HepG2 (cell line): ENCODE measurements at regions not wholly inside any gene's neighbourhood (a gene's known extent, or its start where the extent isn't known, plus 50 kb on each side); places are given as distances from the start of the nearest gene placed in this dataset.

Source experiments
- ATAC-seq: fragments of 200-7000 bp; cut with Tn5 transposase; 3 replicates; pipeline ENCODE4 v1.9.1; 2020; ENCODE audit warnings: mild to moderate bottlenecking, moderate library complexity
- BruUV-seq: library from RNA; stranded (reverse); fragments of 400-500 nt; replicated peaks from 2 replicates; lab custom pipeline; 2021; lab: Mats Ljungman, UMichigan
- CTCF ChIA-PET: fragments of 300-600 bp; formaldehyde crosslinking; extraction: SDS; loops from one replicate; lab custom pipeline; 2021; ENCODE audit warnings: low total read pairs, inconsistent platforms, low intra/inter-chr PET ratio; lab: Yijun Ruan, JAX
- POLR2A ChIA-PET: fragments of 350-600 bp; sonication (Branson Sonifier 250); formaldehyde crosslinking; loops from one replicate; lab custom pipeline; 2020; ENCODE audit warnings: antibody characterized with exemption, inconsistent platforms; lab: Yijun Ruan, JAX
- DNase-seq: peaks from one replicate; pipeline ENCODE4 v3.0.0-alpha.2; 2015; ENCODE audit warnings: low spot score
- FAIRE-seq: peaks from 3 replicates; lab custom pipeline; 2011; peaks lifted over from hg19 to GRCh38; lab: Jason Lieb, UNC
- H2AFZ ChIP-seq: one replicate; pipeline ENCODE4 v1.6.1; 2011; ENCODE audit warnings: low read length, inconsistent platforms
- H3K27ac ChIP-seq: fragments of 300-600 bp; 3 replicates; pipeline ENCODE4 v1.8.0; 2011; ENCODE audit warnings: mixed run types, mild to moderate bottlenecking, mixed read lengths, low read length, inconsistent platforms; ENCODE audit not compliant: insufficient read depth; ENCODE audit errors: extremely low read length
- H3K27me3 ChIP-seq, 2 experiments: fragments of 200-600 bp in 1 of 2; 2 replicates in 1 of 2; 3 replicates in 1 of 2; pipeline versions ENCODE4 v1.6.0 to v1.8.0; 2011; ENCODE audit warnings: low read length in 2 of 2, mild to moderate bottlenecking in 2 of 2, moderate library complexity in 2 of 2, inconsistent platforms in 1 of 2; ENCODE audit not compliant: insufficient read depth in 2 of 2, control insufficient read depth in 1 of 2
- H3K36me3 ChIP-seq, 2 experiments: fragments of 200-600 bp in 1 of 2; replicated peaks in 1 of 2; 2 replicates in 1 of 2; 3 replicates in 1 of 2; pipeline versions ENCODE4 v1.5.1 to v1.8.0; 2011; ENCODE audit warnings: low read length in 2 of 2, inconsistent platforms in 1 of 2; ENCODE audit not compliant: insufficient read depth in 2 of 2, control insufficient read depth in 1 of 2
- H3K4me1 ChIP-seq: 2 replicates; pipeline ENCODE4 v1.5.1; 2012; ENCODE audit warnings: low read length, inconsistent platforms; ENCODE audit not compliant: insufficient read depth
- H3K4me2 ChIP-seq: 2 replicates; pipeline ENCODE4 v1.6.0; 2011; ENCODE audit warnings: low read depth, low read length, inconsistent platforms
- H3K4me3 ChIP-seq, 3 experiments: fragments of 200-600 bp in 1 of 3; sonication (generic), shearing (Covaris generic) in 1 of 3; replicated peaks in 1 of 3; 2 replicates each; pipeline ENCODE4 v1.5.1; 2011 to 2016; ENCODE audit warnings: low read length in 3 of 3, inconsistent platforms in 2 of 3, low read depth in 2 of 3, mild to moderate bottlenecking in 2 of 3, control low read depth in 1 of 3, mixed read lengths in 1 of 3; ENCODE audit not compliant: insufficient read depth in 1 of 3
- H3K79me2 ChIP-seq: one replicate; pipeline ENCODE4 v1.6.1; 2011; ENCODE audit warnings: low read length, inconsistent platforms; ENCODE audit not compliant: insufficient read depth
- H3K9ac ChIP-seq: 2 replicates; pipeline ENCODE4 v1.6.0; 2011; ENCODE audit warnings: mild to moderate bottlenecking, low read depth, low read length, inconsistent platforms; ENCODE audit not compliant: insufficient read depth
- H3K9me3 ChIP-seq: 2 replicates; pipeline ENCODE4 v1.5.1; 2012; ENCODE audit warnings: mild to moderate bottlenecking, low read length
- H4K20me1 ChIP-seq: 2 replicates; pipeline ENCODE4 v1.6.0; 2011; ENCODE audit warnings: inconsistent platforms, mild to moderate bottlenecking, low read length, moderate library complexity; ENCODE audit not compliant: insufficient read depth
- HIVEP1 ChIP-seq: sonication (generic); formaldehyde crosslinking; IDR thresholded peaks from 2 replicates; pipeline ENCODE4 v1.4.0; 2020; ENCODE audit warnings: mild to moderate bottlenecking, missing genetic modification reagents
- IRF2 ChIP-seq: IDR thresholded peaks from 2 replicates; pipeline ENCODE4 v1.6.1; 2018; ENCODE audit warnings: missing genetic modification reagents, missing compliant biosample characterization
- NCOR1 ChIP-seq: fragments of 200-600 bp; sonication (generic); IDR thresholded peaks from 2 replicates; pipeline ENCODE4 v1.7.0; 2017; ENCODE audit warnings: antibody characterized with exemption, low read length, borderline replicate concordance
- NFE2 ChIP-seq: sonication (generic); formaldehyde crosslinking; IDR thresholded peaks from 2 replicates; pipeline ENCODE4 v1.4.0; 2020; ENCODE audit warnings: missing genetic modification reagents
- SALL2 ChIP-seq: sonication (generic); formaldehyde crosslinking; IDR thresholded peaks from 2 replicates; pipeline ENCODE4 v1.8.1; 2023; ENCODE audit warnings: mild to moderate bottlenecking, missing genetic modification reagents, inconsistent platforms
- SRSF1 ChIP-seq: fragments of 200-400 bp; formaldehyde crosslinking; optimal IDR thresholded peaks from 2 replicates; pipeline ENCODE3; 2017; ENCODE audit warnings: mild to moderate bottlenecking, low read depth, low read length, moderate library complexity
- TAF1 ChIP-seq: sonication (generic); formaldehyde crosslinking; IDR thresholded peaks from 2 replicates; pipeline ENCODE4 v1.4.0; 2020; ENCODE audit warnings: missing genetic modification reagents
- TBX3 ChIP-seq: fragments of 450-650 bp; IDR thresholded peaks from 2 replicates; pipeline ENCODE4 v1.6.1; 2017; ENCODE audit warnings: antibody characterized with exemption, mild to moderate bottlenecking, inconsistent platforms, borderline replicate concordance
- ZBTB7A ChIP-seq: sonication (generic); formaldehyde crosslinking; IDR thresholded peaks from 2 replicates; pipeline ENCODE4 v1.8.0; 2022; ENCODE audit warnings: mild to moderate bottlenecking, missing genetic modification reagents
- ZNF570 ChIP-seq: sonication (generic); formaldehyde crosslinking; IDR thresholded peaks from 2 replicates; pipeline ENCODE4 v1.4.0; 2020; ENCODE audit warnings: mild to moderate bottlenecking, missing genetic modification reagents, borderline replicate concordance
- ZNF644 ChIP-seq: IDR thresholded peaks from 2 replicates; pipeline ENCODE4 v1.6.1; 2016; ENCODE audit warnings: low read depth
- ZNF75D ChIP-seq: sonication (generic); formaldehyde crosslinking; IDR thresholded peaks from 2 replicates; pipeline ENCODE4 v1.8.1; 2023; ENCODE audit warnings: missing genetic modification reagents, mild to moderate bottlenecking, borderline replicate concordance
- ZNF850 ChIP-seq: sonication (generic); formaldehyde crosslinking; conservative IDR thresholded peaks from 2 replicates; pipeline ENCODE4 v1.9.0; 2021; ENCODE audit warnings: mild to moderate bottlenecking, missing genetic modification reagents
- WGBS: methylation state at CpG from one replicate; pipeline ENCODE4 v1.1.6; 2017; ENCODE audit warnings: low lambda C conversion rate; 5-methylcytosine and 5-hydroxymethylcytosine counted together
- in situ Hi-C: cut with HindIII; loops from 2 replicates; pipeline ENCODE4 v1.10.0; 2017; ENCODE audit warnings: low pct_unique_long_range_greater_than_20kb; ENCODE audit not compliant: extremely low pct_ligation_motif_present
- intact Hi-C: fragments of 100-400 bp; cut with micrococcal nuclease; formaldehyde crosslinking; loops from one replicate; pipeline ENCODE4 v1.10.0; 2022; ENCODE audit not compliant: unreplicated experiment
- TF ChIP-seq, protein P1 (sequence below): sonication (generic); formaldehyde crosslinking; IDR thresholded peaks from 2 replicates; pipeline ENCODE4 v1.4.0; 2020; ENCODE audit warnings: mild to moderate bottlenecking, missing genetic modification reagents
- TF ChIP-seq, protein P2 (sequence below): conservative IDR thresholded peaks from 2 replicates; pipeline ENCODE4 v1.6.1; 2018; ENCODE audit warnings: missing genetic modification reagents
- TF ChIP-seq, protein P3 (sequence below): sonication (generic); formaldehyde crosslinking; IDR thresholded peaks from 2 replicates; pipeline ENCODE4 v1.4.0; 2020; ENCODE audit warnings: missing genetic modification reagents
- TF ChIP-seq, protein P4 (sequence below): sonication (generic); formaldehyde crosslinking; conservative IDR thresholded peaks from 2 replicates; pipeline ENCODE4 v1.4.0; 2020; ENCODE audit warnings: mild to moderate bottlenecking, missing genetic modification reagents, moderate library complexity
- TF ChIP-seq, protein P5 (sequence below): sonication (generic); formaldehyde crosslinking; IDR thresholded peaks from 2 replicates; pipeline ENCODE4 v1.5.0; 2020; ENCODE audit warnings: missing genetic modification reagents

DNA sequence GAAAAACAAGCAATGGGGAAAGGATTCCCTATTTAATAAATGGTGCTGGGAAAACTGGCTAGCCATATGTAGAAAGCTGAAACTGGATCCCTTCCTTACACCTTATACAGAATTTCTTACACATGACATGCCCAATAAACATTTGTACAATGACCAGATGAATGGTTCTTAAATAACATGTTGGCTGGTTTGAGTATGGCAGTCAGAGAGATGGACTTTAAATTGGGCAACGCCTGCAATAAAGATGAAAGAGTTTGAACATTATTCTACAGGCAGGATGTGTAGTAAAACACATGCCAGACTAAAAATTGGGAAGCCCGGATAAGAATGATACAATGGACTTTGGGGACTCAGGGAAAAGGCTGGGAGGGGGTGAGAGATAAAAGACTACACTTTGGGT, 360.6 kb upstream of the KITLG start:
- BruUV-seq, result no TSS peak
- WGBS, result 31% methylated on average over 2 of the region's 2 CpGs
- H3K36me3 ChIP-seq, result no peaks in the 10 kb centered on the region
- H3K9me3 ChIP-seq, result no peaks in the 10 kb centered on the region
- in situ Hi-C loops, result no loop called here
- no peak for DNase-seq
- no peaks in the 10 kb centered on the region for H3K79me2 ChIP-seq
- H4K20me1 ChIP-seq, result no peaks in the 10 kb centered on the region
- H3K27me3 ChIP-seq, result no peaks in the 10 kb centered on the region
- ATAC-seq, result no peak
- CTCF ChIA-PET, result no interaction called here
- POLR2A ChIA-PET, result no interaction called here
- TF ChIP-seq ZBTB7A (no peak), TAF1 (CRISPR knock-in tag) (no peak), TBX3 (no peak), NCOR1 (no peak), ZNF644 (CRISPR knock-in tag) (no peak), HIVEP1 (CRISPR knock-in tag) (no peak), NFE2 (CRISPR knock-in tag) (no peak), SRSF1 (no peak), ZNF75D (CRISPR knock-in tag) (no peak), ZNF850 (no peak), IRF2 (no peak), ZNF570 (CRISPR knock-in tag) (no peak), SALL2 (CRISPR knock-in tag) (no peak)
- TF ChIP-seq, protein P1, sequence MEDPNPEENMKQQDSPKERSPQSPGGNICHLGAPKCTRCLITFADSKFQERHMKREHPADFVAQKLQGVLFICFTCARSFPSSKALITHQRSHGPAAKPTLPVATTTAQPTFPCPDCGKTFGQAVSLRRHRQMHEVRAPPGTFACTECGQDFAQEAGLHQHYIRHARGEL (CRISPR knock-in tag), result no peak
- TF ChIP-seq, protein P2, sequence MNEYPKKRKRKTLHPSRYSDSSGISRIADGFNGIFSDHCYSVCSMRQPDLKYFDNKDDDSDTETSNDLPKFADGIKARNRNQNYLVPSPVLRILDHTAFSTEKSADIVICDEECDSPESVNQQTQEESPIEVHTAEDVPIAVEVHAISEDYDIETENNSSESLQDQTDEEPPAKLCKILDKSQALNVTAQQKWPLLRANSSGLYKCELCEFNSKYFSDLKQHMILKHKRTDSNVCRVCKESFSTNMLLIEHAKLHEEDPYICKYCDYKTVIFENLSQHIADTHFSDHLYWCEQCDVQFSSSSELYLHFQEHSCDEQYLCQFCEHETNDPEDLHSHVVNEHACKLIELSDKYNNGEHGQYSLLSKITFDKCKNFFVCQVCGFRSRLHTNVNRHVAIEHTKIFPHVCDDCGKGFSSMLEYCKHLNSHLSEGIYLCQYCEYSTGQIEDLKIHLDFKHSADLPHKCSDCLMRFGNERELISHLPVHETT, result no peak
- TF ChIP-seq, protein P3, sequence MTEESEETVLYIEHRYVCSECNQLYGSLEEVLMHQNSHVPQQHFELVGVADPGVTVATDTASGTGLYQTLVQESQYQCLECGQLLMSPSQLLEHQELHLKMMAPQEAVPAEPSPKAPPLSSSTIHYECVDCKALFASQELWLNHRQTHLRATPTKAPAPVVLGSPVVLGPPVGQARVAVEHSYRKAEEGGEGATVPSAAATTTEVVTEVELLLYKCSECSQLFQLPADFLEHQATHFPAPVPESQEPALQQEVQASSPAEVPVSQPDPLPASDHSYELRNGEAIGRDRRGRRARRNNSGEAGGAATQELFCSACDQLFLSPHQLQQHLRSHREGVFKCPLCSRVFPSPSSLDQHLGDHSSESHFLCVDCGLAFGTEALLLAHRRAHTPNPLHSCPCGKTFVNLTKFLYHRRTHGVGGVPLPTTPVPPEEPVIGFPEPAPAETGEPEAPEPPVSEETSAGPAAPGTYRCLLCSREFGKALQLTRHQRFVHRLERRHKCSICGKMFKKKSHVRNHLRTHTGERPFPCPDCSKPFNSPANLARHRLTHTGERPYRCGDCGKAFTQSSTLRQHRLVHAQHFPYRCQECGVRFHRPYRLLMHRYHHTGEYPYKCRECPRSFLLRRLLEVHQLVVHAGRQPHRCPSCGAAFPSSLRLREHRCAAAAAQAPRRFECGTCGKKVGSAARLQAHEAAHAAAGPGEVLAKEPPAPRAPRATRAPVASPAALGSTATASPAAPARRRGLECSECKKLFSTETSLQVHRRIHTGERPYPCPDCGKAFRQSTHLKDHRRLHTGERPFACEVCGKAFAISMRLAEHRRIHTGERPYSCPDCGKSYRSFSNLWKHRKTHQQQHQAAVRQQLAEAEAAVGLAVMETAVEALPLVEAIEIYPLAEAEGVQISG (CRISPR knock-in tag), result no peak
- TF ChIP-seq, protein P4, sequence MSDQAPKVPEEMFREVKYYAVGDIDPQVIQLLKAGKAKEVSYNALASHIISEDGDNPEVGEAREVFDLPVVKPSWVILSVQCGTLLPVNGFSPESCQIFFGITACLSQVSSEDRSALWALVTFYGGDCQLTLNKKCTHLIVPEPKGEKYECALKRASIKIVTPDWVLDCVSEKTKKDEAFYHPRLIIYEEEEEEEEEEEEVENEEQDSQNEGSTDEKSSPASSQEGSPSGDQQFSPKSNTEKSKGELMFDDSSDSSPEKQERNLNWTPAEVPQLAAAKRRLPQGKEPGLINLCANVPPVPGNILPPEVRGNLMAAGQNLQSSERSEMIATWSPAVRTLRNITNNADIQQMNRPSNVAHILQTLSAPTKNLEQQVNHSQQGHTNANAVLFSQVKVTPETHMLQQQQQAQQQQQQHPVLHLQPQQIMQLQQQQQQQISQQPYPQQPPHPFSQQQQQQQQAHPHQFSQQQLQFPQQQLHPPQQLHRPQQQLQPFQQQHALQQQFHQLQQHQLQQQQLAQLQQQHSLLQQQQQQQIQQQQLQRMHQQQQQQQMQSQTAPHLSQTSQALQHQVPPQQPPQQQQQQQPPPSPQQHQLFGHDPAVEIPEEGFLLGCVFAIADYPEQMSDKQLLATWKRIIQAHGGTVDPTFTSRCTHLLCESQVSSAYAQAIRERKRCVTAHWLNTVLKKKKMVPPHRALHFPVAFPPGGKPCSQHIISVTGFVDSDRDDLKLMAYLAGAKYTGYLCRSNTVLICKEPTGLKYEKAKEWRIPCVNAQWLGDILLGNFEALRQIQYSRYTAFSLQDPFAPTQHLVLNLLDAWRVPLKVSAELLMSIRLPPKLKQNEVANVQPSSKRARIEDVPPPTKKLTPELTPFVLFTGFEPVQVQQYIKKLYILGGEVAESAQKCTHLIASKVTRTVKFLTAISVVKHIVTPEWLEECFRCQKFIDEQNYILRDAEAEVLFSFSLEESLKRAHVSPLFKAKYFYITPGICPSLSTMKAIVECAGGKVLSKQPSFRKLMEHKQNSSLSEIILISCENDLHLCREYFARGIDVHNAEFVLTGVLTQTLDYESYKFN, result no peak
- TF ChIP-seq, protein P5, sequence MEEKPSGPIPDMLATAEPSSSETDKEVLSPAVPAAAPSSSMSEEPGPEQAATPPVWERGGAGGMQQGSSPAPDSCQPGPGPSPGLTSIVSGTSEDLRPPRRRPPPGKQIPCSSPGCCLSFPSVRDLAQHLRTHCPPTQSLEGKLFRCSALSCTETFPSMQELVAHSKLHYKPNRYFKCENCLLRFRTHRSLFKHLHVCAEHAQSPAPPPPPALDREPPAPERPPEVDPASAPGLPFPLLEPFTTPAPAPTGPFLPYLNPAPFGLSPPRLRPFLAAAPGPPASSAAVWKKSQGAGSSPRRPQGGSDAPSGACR, result no peak
- TF ChIP-seq, all 625 proteins: peak for 0
- intact Hi-C loops, result no loop called here
- H2AFZ ChIP-seq, result no peak overlapping the region
- no peaks in the 10 kb centered on the region for H3K4me1 ChIP-seq
- H3K4me2 ChIP-seq, result no peak overlapping the region
- FAIRE-seq, result no peak
- H3K9ac ChIP-seq, result no peak overlapping the region
- H3K4me3 ChIP-seq, result no peak overlapping the region
- no peak overlapping the region for H3K27ac ChIP-seq
